GM12878 (cell line): ENCODE measurements at regions not wholly inside any gene's neighbourhood (a gene's known extent, or its start where the extent isn't known, plus 50 kb on each side); places are given as distances from the start of the nearest gene placed in this dataset.
A peak's percentile ranks its signal among the peaks of the same experiment; 100 is the strongest.

Experiments used
- ATAC-seq: fragments of 200-7000 bp; cut with Tn5 transposase; 3 replicates; pipeline ENCODE4 v1.9.1; 2020; ENCODE audit warnings: mild to moderate bottlenecking, moderate library complexity
- BruUV-seq: library from RNA; stranded (reverse); fragments of 400-500 nt; replicated peaks from 2 replicates; lab custom pipeline; 2021; lab: Mats Ljungman, UMichigan
- CTCF ChIA-PET: fragments of 300-600 bp; sonication (Branson Sonifier 250); formaldehyde crosslinking; extraction: SDS; loops from one replicate; lab custom pipeline; 2021; ENCODE audit warnings: inconsistent platforms; lab: Yijun Ruan, JAX
- POLR2A ChIA-PET: fragments of 350-600 bp; formaldehyde crosslinking; extraction: SDS; loops from one replicate; lab custom pipeline; 2021; ENCODE audit warnings: inconsistent platforms; lab: Charles Lee
- RAD21 ChIA-PET: fragments of 300-600 bp; sonication (Branson Sonifier 250); formaldehyde crosslinking; loops from one replicate; lab custom pipeline; 2023; ENCODE audit warnings: antibody characterized with exemption; ENCODE audit not compliant: unreplicated experiment; lab: Charles Lee
- SMC1A ChIA-PET: fragments of 300-600 bp; sonication (Branson Sonifier 250); formaldehyde crosslinking; loops from one replicate; lab custom pipeline; 2023; ENCODE audit not compliant: unreplicated experiment, uncharacterized antibody; lab: Charles Lee
- DNase-seq: peaks from one replicate; pipeline ENCODE4 v3.0.0-alpha.2; 2011; ENCODE audit warnings: low read depth, low spot score
- FAIRE-seq: peaks from 3 replicates; lab custom pipeline; 2011; peaks lifted over from hg19 to GRCh38; lab: Jason Lieb, UNC
- H2AFZ ChIP-seq: 2 replicates; pipeline ENCODE4 v1.6.0; 2011; ENCODE audit warnings: low read depth, low read length, control low read depth; ENCODE audit not compliant: control insufficient read depth
- H3K27ac ChIP-seq: 2 replicates; pipeline ENCODE4 v1.5.1; 2011; ENCODE audit warnings: control low read depth; ENCODE audit not compliant: control insufficient read depth, insufficient read depth
- H3K27me3 ChIP-seq, 2 experiments: replicated peaks in 1 of 2; 2 replicates each; pipeline versions ENCODE4 v1.6.0 to v1.6.1; 2011; ENCODE audit warnings: low read length in 1 of 2; ENCODE audit not compliant: control insufficient read depth in 2 of 2, insufficient read depth in 2 of 2
- H3K36me3 ChIP-seq, 2 experiments: 2 replicates each; pipeline ENCODE4 v1.5.1; 2011; ENCODE audit warnings: low read length in 1 of 2; ENCODE audit not compliant: control insufficient read depth in 2 of 2, insufficient read depth in 2 of 2
- H3K4me1 ChIP-seq: 2 replicates; pipeline ENCODE4 v1.6.1; 2011; ENCODE audit warnings: mild to moderate bottlenecking, low read length, moderate library complexity, mixed read lengths; ENCODE audit not compliant: control insufficient read depth, insufficient read depth
- H3K4me2 ChIP-seq: 2 replicates; pipeline ENCODE4 v1.6.0; 2011; ENCODE audit warnings: control low read depth; ENCODE audit not compliant: control insufficient read depth, insufficient read depth
- H3K4me3 ChIP-seq: fragments of 200-600 bp; sonication (generic); 2 replicates; pipeline ENCODE4 v1.5.1; 2016
- H3K79me2 ChIP-seq: 2 replicates; pipeline ENCODE4 v1.6.0; 2011; ENCODE audit warnings: low read length; ENCODE audit not compliant: control insufficient read depth, insufficient read depth
- H3K9ac ChIP-seq: 2 replicates; pipeline ENCODE4 v1.8.0; 2011; ENCODE audit warnings: low read length, control low read depth, mixed read lengths; ENCODE audit not compliant: control insufficient read depth, insufficient read depth
- H3K9me3 ChIP-seq: replicated peaks from 3 replicates; pipeline ENCODE4 v1.5.1; 2011; ENCODE audit warnings: mild to moderate bottlenecking, low read length; ENCODE audit not compliant: control insufficient read depth, insufficient read depth
- H4K20me1 ChIP-seq: 2 replicates; pipeline ENCODE4 v1.6.0; 2011; ENCODE audit not compliant: control insufficient read depth, insufficient read depth
- NBN ChIP-seq: fragments of 450-650 bp; IDR thresholded peaks from 2 replicates; pipeline ENCODE4 v1.6.1; 2016
- RAD21 ChIP-seq: IDR thresholded peaks from 2 replicates; pipeline ENCODE4 v1.6.1; 2011; ENCODE audit warnings: mild to moderate bottlenecking, low read depth, low read length, moderate library complexity; ENCODE audit not compliant: insufficient read depth
- RELA ChIP-seq: fragments of 450-650 bp; IDR thresholded peaks from 2 replicates; pipeline ENCODE4 v1.8.0; 2014; ENCODE audit warnings: borderline replicate concordance; ENCODE audit not compliant: partially characterized antibody
- RUNX3 ChIP-seq: IDR thresholded peaks from 2 replicates; pipeline ENCODE4 v1.6.1; 2012; ENCODE audit warnings: low read length, inconsistent platforms
- TCF3 ChIP-seq: IDR thresholded peaks from 2 replicates; pipeline ENCODE4 v1.6.1; 2012; ENCODE audit warnings: low read depth, mild to moderate bottlenecking, low read length, borderline replicate concordance; ENCODE audit not compliant: insufficient read depth
- ZNF24 ChIP-seq: fragments of 450-650 bp; IDR thresholded peaks from 2 replicates; pipeline ENCODE4 v1.6.1; 2017; ENCODE audit warnings: antibody characterized with exemption, mild to moderate bottlenecking
- WGBS: methylation state at CpG from one replicate; pipeline ENCODE4 v1.1.6; 2016; ENCODE audit warnings: low lambda C conversion rate; ENCODE audit not compliant: insufficient replicate concordance, insufficient coverage; ENCODE audit errors: missing lambda C conversion rate; 5-methylcytosine and 5-hydroxymethylcytosine counted together
- in situ Hi-C: fragments of 300-500 bp; cut with MboI; formaldehyde crosslinking; loops from 9 replicates; pipeline ENCODE4 v1.14.3; 2018; ENCODE audit warnings: mixed read lengths
- intact Hi-C: fragments of 100-400 bp; cut with micrococcal nuclease; formaldehyde crosslinking; loops from one replicate; pipeline ENCODE4 v1.14.2; 2022; ENCODE audit not compliant: unreplicated experiment
- TF ChIP-seq, protein P1 (sequence below): fragments of 450-650 bp; IDR thresholded peaks from 2 replicates; pipeline ENCODE4 v1.6.1; 2016; ENCODE audit warnings: mild to moderate bottlenecking
- TF ChIP-seq, protein P2 (sequence below): IDR thresholded peaks from 2 replicates; pipeline ENCODE4 v1.6.1; 2012; ENCODE audit warnings: improper control_type of control experiment, low read depth, low read length; ENCODE audit not compliant: insufficient replicate concordance

DNA sequence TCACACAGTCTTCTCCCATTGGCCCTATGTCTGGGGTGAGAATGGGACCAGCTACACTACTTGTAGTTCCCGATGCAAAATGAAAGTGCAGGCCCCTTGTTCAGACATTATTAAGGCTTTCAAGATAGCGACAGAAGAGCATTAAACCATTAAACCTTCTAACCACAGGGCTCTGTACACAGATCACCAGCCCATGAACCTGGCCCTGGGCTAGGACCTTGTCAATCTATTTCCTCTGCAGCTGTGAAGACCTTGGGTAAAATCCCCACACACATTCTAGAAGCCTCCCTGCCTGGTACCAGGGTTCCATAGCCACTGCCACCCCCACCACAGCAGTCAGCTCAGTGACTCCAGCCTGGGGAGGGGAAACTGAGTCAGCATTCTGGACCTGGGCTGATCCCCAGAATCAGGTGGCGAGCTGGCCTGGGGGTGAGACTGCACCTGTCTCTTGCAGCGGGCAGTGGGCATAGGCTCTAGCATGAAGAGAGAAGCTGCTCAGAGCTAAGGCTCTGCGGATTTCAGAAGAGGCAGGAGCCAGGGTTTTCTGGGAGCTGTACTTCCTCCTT lies 119.7 kb upstream of the LHX1 start:
- WGBS, result 33% methylated on average over 5 of the region's 5 CpGs
- Histone ChIP-seq H3K9me3 (no peaks in the 10 kb centered on the region), H3K4me3 (no peak overlapping the region), H3K4me2 (peak overlapping the region; percentile 33; the same call in 1 of the 2 replicates), H3K79me2 (no peaks in the 10 kb centered on the region), H3K27me3 (peaks cover 0 to 1% of the 10 kb centered on the region in 2 experiments; a peak in 3 of 4 replicates), H3K27ac (no peak overlapping the region), H4K20me1 (no peaks in the 10 kb centered on the region), H3K9ac (no peak overlapping the region), H2AFZ (no peak overlapping the region), H3K4me1 (no peaks in the 10 kb centered on the region), H3K36me3 (no peaks in the 10 kb centered on the region)
- no TSS peak for BruUV-seq
- intact Hi-C loops (no loop called here), in situ Hi-C loops (no loop called here)
- no peak for FAIRE-seq
- TF ChIP-seq, protein P1, sequence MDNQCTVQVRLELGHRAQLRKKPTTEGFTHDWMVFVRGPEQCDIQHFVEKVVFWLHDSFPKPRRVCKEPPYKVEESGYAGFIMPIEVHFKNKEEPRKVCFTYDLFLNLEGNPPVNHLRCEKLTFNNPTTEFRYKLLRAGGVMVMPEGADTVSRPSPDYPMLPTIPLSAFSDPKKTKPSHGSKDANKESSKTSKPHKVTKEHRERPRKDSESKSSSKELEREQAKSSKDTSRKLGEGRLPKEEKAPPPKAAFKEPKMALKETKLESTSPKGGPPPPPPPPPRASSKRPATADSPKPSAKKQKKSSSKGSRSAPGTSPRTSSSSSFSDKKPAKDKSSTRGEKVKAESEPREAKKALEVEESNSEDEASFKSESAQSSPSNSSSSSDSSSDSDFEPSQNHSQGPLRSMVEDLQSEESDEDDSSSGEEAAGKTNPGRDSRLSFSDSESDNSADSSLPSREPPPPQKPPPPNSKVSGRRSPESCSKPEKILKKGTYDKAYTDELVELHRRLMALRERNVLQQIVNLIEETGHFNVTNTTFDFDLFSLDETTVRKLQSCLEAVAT, result no peak
- 0 out of 2 replicates have a peak, but pooled peaks have one; percentile 10 for TF ChIP-seq RUNX3
- ChIA-PET CTCF (no interaction called here), SMC1A (no interaction called here), RAD21 (no interaction called here), POLR2A (no interaction called here)
- DNase-seq, result no peak
- no peak; the same call in 2 of the 3 replicates for ATAC-seq

DNA sequence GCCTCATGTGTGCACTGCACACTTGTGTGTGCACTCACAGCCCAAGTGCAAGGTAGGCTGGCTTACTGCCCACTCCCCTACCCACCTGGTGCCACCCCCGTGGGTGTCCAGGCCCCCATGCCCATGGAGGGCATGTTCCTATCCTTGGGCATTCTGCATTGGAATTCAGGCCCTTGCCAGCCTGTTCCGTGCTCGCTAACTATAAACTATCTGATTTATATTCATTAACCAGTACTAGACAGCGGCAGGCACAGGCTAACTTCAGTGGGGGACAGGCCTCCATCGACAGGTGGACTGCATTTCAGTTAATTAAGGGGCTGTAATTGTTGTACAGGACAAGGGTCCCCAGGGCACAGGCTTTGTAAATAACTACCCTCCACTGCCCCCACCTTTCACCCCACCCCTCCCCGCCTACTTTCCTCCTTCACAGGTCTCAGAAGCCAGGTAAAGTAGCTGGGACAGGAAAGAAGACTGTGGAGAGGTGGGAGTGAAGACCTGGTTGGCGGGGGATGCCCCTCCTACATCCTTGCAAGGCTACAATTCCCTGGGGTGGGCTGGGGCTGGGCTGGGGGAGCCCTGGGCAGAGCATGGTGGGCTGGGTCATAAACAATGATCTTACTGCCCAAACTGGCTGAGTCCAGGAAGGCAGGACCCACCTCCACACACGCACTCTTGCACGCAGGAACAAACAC lies 119.0 kb upstream of the LHX1 start:
- Histone ChIP-seq H3K4me2 (no peak overlapping the region), H3K9me3 (no peaks in the 10 kb centered on the region), H4K20me1 (no peaks in the 10 kb centered on the region), H3K79me2 (no peaks in the 10 kb centered on the region), H3K9ac (no peak overlapping the region), H3K4me3 (no peak overlapping the region), H3K27me3 (no peaks in the 10 kb centered on the region; a peak in 1 of 4 replicates), H3K36me3 (no peaks in the 10 kb centered on the region), H3K27ac (no peak overlapping the region), H3K4me1 (no peaks in the 10 kb centered on the region), H2AFZ (no peak overlapping the region)
- intact Hi-C loops, result no loop called here
- DNase-seq (no peak), FAIRE-seq (no peak), ATAC-seq (no peak)
- RAD21 ChIA-PET, result no interaction called here
- 29% methylated on average over 8 of the region's 9 CpGs for WGBS
- SMC1A ChIA-PET, result no interaction called here
- BruUV-seq, result no TSS peak
- CTCF ChIA-PET, result interaction anchor here (1.0 kb wide), 1 partner anchor 149 kb away, joined by 3 read pairs; no protein-coding TSS in a partner anchor
- in situ Hi-C loops, result no loop called here
- POLR2A ChIA-PET, result no interaction called here
- TF ChIP-seq NBN, result no peak
- no peak for TF ChIP-seq RELA
- no peak for TF ChIP-seq TCF3
- no peak for TF ChIP-seq ZNF24
- TF ChIP-seq, protein P2, sequence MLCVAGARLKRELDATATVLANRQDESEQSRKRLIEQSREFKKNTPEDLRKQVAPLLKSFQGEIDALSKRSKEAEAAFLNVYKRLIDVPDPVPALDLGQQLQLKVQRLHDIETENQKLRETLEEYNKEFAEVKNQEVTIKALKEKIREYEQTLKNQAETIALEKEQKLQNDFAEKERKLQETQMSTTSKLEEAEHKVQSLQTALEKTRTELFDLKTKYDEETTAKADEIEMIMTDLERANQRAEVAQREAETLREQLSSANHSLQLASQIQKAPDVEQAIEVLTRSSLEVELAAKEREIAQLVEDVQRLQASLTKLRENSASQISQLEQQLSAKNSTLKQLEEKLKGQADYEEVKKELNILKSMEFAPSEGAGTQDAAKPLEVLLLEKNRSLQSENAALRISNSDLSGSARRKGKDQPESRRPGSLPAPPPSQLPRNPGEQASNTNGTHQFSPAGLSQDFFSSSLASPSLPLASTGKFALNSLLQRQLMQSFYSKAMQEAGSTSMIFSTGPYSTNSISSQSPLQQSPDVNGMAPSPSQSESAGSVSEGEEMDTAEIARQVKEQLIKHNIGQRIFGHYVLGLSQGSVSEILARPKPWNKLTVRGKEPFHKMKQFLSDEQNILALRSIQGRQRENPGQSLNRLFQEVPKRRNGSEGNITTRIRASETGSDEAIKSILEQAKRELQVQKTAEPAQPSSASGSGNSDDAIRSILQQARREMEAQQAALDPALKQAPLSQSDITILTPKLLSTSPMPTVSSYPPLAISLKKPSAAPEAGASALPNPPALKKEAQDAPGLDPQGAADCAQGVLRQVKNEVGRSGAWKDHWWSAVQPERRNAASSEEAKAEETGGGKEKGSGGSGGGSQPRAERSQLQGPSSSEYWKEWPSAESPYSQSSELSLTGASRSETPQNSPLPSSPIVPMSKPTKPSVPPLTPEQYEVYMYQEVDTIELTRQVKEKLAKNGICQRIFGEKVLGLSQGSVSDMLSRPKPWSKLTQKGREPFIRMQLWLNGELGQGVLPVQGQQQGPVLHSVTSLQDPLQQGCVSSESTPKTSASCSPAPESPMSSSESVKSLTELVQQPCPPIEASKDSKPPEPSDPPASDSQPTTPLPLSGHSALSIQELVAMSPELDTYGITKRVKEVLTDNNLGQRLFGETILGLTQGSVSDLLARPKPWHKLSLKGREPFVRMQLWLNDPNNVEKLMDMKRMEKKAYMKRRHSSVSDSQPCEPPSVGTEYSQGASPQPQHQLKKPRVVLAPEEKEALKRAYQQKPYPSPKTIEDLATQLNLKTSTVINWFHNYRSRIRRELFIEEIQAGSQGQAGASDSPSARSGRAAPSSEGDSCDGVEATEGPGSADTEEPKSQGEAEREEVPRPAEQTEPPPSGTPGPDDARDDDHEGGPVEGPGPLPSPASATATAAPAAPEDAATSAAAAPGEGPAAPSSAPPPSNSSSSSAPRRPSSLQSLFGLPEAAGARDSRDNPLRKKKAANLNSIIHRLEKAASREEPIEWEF, result no peak
- TF ChIP-seq RAD21, result no peak
